GM18498 (cell line): ENCODE measurements at regions not wholly inside any gene's neighbourhood (a gene's known extent, or its start where the extent isn't known, plus 50 kb on each side); places are given as distances from the start of the nearest gene placed in this dataset.

Source experiments
- ATAC-seq: cut with Tn5 transposase; IDR thresholded peaks from one replicate; pipeline ENCODE4 v1.9.1; 2021; ENCODE audit warnings: mild to moderate bottlenecking, moderate library complexity; ENCODE audit not compliant: unreplicated experiment

- no peak for ATAC-seq
These were observed 131.6 kb upstream of the BMP4 start for GRCh38 chr14:54088271-54088670.

DNA sequence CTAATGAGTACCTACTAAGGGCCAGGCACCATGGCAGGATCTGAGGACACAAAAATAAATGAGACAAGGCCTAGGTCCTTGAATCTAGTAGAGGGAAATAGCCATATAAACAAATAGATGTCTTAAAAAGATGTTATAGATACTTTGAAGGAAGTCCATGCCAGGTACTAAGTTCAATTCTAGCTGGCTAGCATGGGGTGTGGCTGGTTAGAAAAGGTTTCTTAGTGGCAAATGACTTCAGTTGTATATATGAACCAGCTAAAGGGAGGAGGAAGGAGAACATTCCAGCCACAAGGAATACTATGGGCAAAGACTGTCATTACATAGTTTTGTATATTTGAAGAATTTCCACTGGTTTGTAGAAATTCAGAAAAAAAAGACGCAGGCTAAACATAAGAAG, 133.6 kb upstream of the BMP4 start:
- ATAC-seq = no peak

DNA sequence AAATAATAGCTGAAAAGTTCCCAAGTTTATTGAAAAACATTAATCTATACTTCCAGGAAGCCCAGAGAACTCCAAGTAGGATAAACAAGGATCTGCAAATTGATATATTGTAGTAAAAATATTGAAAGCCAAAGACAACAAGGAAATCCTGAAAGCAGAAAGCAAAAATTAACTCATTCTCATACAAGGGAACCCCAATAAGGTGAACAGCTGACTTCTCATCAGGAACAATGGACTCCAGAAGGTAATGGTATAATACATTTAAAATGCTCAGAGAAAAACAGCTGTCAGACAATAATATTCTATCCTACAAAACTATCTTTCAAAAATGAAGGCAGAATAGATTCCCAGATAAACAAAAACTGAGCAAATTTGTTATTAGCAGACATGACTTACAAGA, 138.1 kb upstream of the BMP4 start:
- no peak for ATAC-seq

DNA sequence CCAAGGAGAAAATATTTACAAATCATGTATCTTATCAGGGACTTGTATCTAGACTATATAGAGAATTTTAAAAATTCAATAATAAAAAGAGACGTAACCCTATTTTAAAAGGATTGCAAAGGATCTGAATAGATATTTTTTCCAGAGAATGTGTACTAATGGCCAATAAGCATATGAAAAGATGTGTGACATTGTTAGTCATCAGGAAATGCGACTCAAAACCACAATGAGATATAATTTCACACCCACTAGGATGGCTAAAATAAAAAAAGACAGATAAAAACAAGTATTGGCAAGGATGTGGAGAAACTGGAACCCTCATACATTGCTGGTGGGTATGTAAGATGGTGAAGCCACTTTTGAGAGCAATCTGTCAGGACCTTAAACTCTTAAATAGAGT, 141.9 kb upstream of the BMP4 start:
- ATAC-seq = no peak

DNA sequence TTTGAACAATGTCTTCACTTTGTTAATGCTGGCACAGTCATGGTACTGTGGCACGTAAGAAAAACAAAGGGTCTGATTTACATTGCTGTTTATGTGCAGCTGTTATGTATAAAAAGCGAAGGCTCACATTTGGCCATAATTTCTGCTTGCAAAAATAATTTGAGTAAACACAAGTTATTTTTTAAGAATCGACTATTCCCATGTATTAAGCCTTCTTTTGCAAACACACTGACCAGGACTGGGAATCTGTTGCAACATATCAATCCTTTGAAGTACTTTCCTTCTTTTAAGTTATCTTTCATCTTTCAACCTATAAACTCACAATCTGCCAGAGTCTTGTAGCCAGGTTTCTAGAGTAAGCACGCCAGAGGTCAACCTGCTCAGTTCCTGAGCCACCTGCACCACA, 145.4 kb upstream of the BMP4 start:
- no peak for ATAC-seq

- ATAC-seq = no peak
These were observed 145.9 kb upstream of the BMP4 start for GRCh38 chr14:54102530-54102929.

DNA sequence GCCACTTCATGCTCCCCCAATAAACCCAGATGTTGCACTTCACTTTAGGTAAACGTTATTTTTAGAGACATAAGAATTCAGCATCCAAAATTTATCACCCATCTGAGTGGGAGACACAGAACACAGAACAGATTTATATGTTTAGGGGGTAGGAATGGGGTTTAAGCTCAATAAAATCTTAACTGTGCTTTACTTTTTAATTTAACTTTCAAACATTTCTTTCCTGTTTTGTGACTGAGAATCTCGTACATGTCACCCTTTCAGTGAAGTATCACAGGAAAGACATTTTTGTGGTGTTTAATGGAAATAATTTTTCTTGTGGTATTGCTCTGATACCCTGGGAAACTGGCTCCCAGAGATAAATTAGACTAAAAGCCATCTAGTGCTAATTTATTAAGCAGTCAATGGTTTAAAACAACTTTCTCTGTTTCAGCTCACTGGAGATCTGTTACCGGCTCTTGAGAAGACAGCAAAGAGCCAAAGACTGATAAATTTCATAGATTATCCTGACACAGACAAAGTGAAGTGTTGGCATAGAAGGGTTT, 148.0 kb upstream of the BMP4 start:
- no peak for ATAC-seq

GRCh38 chr14:54105406-54105805, 148.8 kb upstream of the BMP4 start:
- no peak for ATAC-seq

GRCh38 chr14:54105898-54106297, 149.3 kb upstream of the BMP4 start:
- ATAC-seq = no peak

- ATAC-seq = no peak
These were observed 150.2 kb upstream of the BMP4 start for GRCh38 chr14:54106661-54107377.

DNA sequence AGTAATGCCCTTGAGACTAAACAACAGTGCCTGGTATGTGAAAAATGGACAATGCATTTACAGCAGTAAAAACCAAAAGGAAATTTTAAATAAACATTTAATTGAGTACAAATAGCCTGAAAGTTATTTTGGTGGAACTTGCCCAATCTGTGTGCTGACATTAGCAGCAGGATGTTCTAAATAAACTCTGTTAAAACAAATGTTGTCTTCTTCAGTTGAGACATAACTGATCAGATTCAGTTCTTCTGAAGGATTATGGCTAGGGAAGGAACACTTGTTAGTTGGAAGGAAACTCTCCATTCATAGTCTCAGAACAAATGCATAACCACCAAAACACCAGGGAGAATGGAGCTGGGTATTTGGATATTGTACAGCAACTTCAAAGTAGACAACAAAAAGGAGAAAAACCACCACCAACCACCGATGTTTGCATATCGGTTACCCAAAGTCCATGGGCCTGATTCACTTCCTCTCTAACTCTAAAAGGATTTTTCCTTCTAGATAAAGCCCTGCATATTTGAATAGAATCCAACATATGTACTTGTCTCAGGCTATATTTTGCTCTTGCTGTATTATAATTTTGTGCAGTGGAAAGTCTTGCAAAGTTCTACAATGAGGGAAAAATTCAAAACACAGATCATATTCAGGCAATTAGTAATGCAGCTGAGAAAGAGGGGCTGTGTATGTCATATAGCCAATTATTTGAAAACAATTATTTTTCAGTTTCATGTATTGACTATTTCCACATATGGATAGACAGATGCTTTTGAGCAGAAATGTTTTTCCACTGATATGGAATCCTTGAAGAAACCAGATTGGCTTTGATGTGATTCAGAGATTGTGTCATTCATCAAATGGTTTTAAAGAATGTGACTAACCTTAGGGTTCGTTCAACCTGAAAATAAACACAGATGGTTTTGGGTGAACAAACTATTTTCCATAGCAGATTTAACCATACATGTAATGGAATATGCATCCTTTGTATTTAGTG, 152.2 kb upstream of the BMP4 start:
- ATAC-seq = no peak

DNA sequence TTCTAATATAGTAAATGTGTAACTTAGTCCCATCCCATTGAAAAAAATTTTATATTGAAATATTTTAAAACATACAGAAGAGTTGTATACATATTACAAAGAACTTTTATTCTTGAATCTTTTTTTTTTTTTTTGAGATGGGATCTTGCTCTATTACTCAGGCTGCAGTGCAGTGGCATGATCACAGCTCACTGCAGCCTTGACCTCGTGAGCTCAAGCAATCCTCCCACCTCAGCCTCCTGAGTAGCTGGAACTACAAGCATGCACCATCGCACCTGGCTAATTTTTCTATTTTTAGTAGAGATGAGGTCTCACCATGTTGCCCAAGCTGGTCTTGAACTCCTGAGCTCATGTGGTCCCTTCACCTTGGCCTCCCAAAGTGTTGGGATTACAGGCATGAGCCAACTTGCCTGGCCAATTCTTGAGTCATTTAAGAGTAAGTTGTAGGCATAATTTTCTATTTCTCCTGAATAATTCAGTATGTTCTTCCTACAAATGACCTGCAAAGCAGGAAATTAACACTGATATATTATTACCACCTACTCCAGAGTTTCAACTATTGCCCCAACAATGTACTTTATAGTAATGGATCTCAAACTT, 153.0 kb upstream of the BMP4 start:
- ATAC-seq = no peak

GRCh38 chr14:54114941-54115340, 158.3 kb upstream of the BMP4 start:
- no peak for ATAC-seq

DNA sequence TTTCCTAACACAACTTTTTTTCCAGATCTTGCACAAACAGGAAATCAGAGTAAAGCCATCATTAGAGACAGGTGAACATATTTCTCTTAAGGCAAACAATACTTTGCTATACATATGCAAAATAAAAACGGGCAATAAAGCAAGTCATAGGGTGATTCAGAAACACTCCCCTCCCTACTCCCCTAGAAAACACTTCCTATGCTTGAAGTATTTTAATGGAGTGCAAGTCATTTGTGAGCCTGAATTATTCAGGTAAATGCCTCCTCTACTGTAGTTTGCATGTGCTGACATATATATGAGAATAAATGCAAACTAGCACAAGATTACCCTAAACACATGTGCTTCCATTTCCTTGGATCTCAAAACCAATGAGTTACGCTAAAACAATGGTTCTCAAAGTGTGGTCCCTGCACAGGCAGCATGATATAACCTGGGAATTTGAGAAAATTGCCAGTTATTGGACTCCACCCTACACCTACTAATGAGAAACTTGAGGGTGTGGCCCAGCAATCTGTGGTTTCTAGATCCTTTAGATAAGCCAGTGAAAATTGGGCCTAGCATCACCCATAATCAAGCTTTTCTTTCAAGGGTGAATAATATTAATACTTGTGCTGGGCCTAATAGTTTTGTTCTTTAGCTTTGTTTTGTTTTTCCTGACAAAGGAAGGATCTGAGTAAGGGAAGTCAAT, 159.7 kb upstream of the BMP4 start:
- no peak for ATAC-seq

DNA sequence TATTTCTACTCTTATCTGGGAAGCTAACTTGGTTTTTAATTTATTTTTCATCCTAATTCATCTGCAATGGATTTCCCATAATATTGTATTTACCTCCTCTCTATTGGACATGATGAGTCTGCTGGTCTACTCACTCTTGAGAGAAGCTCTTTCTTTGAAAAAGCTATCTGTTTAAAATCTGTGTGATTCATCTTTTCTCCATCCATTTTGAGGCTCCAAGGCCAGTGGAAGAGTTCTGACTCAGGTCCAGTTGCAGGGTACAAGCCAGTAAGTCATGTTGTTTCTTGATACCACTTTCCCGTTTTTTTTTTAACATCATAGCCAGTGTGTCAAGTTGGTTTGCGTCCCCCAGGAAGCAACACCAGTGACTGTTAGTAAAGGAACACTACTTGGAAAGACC, 160.3 kb upstream of the BMP4 start:
- no peak for ATAC-seq

DNA sequence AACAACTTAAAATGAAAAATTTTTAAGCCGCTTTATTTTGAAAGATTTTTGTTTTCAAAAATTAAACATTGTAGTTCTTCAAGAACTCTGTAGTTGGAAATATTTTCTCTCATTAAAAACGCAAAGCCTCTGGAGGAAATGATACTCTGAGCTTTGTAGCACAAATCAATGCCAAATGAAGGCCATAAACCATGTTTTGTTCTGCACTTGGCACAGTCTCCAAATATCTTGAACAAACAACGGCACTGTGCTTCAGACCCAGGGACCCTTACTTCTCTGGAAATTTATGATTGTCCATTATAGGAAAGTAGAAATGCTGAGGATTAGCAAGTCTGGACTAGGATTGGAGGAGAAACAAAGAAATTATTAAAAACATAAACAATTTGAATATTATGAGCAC, 160.8 kb upstream of the BMP4 start:
- ATAC-seq = no peak

DNA sequence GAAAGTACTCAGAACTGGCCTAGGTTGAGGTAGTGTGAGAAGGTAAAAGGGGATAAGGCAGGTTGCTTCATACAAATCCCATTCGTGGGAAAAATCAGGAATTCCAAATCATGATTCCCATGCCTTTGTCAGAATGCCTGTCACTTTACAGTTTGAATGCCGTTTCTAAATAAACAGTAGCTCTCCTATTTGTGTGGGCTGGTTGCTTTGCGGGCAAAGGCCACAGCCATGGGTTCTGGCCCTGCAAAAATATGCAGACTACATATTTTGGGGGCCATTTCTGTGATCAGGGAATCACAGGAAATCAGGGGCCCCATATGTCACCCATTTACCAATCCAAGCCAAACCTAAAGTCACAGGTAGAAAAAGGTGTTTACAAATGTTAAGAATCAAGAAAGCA, 161.3 kb upstream of the BMP4 start:
- ATAC-seq = no peak

- no peak for ATAC-seq
These were observed 163.6 kb upstream of the BMP4 start for GRCh38 chr14:54120260-54120659.

DNA sequence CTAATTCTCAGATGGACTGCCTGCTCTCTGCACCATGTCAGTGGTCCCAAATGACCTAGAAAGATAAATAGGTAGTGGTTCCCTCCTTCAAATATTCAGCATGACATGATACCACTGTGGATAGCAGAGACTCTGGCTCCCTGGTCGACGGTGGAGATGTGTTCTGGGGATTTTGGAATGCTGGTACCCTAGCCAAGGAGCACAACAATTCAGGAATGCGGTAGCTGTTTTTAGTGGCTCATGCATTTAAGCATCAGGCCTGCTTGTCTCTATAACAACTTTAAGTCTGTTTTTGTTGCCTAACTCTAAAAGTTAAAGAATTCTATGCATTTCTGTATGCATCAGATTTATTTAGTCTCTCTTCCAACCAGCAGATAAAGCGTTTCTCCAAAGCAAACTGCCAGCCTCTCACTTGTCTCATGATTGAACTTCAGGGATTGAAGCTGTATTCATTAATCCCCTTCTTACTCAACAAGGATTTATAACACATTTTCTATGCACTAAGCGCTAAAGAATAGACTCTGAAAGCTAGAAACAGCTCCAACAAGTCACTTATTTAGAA, 164.9 kb upstream of the BMP4 start:
- ATAC-seq = no peak

DNA sequence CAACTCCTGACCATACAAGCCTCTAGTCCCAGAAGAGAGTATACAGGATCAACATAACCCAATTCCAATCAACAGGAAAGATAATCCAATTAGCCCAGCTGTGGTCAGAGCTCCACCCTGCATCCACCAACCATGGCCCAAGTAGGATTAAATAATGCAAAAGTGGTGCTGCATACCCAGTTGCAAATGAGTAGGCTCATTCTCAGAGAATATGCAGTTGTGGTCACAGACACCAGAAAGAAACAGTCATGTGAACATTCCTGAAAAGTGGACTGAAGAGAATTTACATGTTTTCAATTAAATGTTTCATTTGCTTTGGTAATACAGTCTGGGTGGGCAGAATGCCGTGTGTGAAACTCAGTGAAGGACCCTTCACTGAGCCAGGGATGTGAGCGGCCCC, 167.2 kb upstream of the BMP4 start:
- ATAC-seq = no peak

- ATAC-seq = no peak
These were observed 168.5 kb upstream of the BMP4 start for GRCh38 chr14:54125109-54125508.
